Activated CD8-positive, alpha-beta memory T cell treated with anti-CD3 and anti-CD28 coated beads, Interleukin-2, amount 50 U/mL, for 1 hour (primary cell): ENCODE measurements at regions not wholly inside any gene's neighbourhood (a gene's known extent, or its start where the extent isn't known, plus 50 kb on each side); places are given as distances from the start of the nearest gene placed in this dataset.

Experiments
- DNase-seq: peaks from one replicate; pipeline ENCODE4 v3.0.0-alpha.2; 2020; ENCODE audit errors: extremely low read depth

DNA sequence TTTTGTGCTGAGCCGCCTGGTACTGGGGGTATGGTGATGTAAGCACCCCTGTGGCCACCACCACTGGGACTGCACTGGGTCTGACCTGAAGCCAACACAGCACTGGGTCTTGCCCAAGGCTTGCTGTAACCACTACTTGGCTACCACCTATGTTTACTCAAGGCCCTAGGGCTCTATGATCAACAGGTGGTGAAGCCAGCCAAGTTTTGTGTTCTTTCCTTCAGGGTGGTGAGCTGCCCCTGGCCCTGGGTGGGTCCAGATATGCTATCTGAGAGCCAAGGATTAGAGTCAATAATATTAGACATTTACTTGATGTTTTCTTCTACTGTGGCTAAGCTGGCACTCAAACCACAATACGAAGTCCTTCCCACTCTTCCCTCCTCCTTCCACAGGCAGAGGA, 55.1 kb upstream of the PAGE4 start:
- no peak for DNase-seq

DNA sequence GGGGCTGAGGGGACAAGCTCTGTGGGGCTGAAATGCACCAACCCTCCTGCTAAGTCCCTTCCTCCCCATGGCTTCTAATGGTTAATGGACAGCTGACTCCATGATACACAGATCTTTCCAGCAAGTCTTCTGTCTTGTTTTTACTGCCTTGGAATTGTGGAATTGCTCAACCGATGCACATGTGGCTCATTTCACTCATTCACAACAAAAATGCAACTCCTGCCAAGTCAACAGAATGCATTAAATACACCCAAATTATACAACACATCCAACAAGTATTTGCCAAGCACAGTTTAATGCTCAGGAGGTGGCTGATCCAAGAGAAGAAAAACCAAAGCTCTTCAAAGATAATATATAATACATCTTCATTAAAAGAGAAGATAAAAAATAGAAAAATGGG, 61.9 kb upstream of the PAGE4 start:
- DNase-seq = no peak

DNA sequence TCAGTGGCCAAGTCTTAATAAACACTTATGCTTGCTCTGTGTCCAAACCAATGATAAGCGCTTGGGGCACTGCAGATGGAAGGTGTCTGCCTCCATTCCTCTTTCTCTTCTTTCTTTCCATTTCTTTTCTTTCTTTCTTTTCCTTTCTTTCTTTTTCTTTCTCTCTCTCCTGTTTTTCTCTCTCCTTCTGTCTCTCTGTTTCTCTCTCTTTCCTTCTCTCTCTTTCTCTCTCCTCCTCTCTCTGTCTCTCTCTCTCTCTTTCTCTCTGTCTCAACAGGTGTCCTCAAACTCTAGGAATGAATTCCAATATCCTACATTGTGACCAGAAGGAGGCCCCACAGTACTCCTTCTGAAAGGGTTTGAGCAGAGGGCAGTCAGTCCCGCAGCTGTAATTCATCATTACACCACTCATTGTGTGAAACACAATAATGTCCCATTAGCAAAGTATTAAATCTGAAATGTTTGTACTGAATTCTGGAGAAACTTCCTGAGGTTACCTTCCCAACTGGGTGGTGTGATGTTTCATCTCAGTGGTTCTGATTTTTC, 66.5 kb upstream of the PAGE1 start:
- no peak for DNase-seq

DNA sequence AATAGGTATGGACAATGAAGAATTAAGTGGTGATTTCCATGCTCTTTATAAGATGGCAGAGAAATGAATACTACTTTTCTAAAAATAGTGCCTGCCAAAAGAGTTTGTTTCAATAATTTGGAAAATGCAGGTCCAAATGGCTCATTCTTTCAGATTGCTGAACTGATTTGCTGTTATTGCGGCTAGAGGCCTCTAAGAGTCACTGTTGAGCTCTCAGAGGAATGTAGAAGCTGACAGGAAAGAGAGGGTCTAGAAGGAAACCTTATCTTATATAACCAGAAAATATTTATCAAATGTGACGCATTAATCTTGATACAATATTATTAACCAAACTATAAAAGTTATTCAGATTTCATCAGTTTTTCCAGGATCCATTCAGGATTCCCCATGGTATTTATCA, 65.7 kb upstream of the PAGE1 start:
- DNase-seq = no peak

DNA sequence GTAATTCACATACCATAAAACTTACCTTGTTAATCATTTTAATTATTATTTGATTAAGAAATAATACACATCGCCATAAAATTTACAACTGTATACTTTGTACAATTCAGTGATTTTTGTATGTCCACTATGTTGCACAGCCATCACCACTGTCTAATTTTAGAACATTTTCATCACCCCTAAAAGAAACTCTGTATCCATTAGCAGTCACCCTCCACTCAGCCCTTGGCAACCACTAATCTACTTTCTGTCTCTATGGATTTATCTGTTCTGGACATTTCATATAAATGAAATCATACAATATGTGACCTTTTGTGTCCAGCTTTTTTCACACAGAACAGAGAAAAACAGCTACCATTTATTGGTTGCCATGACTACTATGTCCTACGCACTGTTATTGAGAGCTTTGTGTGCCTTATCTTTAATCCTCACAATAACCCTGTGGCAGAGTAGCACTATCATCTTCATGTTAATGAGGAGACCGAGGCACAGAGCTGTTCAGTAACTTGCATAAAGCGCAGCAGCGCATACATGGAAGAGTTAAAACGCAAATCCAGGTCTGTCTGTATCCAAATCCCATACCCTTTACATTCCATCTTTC, 64.6 kb upstream of the PAGE1 start:
- DNase-seq = no peak

DNA sequence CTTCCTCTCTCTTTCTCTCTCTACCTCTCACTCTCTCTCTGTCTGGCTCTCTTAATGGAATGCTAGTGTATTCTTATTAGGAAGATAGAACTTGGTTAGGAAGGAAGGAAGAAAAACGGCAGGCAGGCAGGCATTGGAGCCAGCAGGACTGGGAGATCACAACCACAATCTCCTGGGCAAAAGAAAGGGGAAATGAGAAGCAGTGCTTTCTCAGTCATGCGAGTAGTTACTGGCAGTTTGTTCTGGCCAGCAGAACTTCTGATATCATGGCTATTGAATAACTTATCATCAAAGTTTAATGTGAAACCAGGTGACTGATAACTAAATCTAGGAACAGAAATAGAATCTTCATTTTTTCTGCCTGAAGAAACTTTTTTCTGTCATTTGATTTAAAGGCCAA, 60.9 kb upstream of the PAGE1 start:
- DNase-seq = no peak

DNA sequence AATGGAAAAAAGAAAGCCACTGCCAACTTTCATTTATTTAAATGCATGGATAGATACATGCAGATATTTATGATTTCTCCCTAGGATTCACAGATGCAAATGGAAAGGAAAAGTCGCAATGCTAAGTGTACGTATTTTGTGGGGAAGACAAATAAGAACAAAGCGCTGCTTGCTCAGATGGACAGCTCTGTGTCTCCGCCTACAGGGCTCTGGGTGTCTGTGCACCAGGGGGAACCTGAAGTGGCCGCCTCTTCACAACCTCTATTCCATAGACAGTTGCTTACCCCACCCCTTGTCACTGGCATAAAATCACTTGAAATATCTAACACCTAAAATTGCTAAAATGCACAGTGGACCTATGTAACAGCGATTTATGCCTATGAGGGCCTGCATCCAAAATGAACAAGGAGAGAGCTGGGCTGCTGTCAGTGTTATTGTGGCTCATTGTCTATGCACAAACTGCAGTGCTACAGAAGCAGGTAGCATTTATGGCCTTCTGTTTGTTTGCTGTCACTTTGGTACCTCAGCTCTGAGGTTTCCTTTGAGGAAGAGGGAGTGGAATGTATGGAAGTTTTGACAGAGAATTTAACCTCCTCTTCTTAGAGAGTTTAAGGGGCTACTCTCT, 58.6 kb upstream of the PAGE1 start:
- peak; percentile 5 for DNase-seq

DNA sequence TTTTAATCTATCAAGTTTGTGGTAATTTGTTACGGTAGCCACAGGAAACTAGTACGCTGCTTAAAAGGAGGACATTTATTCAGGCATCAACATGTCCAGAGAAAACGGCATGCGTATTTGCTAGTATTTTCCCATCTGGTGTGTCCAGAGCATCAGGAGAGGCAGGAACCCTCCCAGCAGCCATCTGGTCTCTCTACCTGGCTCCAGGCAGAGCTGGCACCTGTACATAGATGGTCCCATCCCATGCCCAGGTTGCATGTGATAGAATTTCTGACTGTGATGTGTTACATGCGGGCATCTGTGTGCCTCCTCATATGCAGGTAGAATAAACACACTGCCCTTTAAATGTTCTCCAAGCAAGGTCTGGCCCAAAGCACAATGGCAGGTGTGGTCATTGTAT, 57.9 kb upstream of the PAGE1 start:
- DNase-seq = no peak

DNA sequence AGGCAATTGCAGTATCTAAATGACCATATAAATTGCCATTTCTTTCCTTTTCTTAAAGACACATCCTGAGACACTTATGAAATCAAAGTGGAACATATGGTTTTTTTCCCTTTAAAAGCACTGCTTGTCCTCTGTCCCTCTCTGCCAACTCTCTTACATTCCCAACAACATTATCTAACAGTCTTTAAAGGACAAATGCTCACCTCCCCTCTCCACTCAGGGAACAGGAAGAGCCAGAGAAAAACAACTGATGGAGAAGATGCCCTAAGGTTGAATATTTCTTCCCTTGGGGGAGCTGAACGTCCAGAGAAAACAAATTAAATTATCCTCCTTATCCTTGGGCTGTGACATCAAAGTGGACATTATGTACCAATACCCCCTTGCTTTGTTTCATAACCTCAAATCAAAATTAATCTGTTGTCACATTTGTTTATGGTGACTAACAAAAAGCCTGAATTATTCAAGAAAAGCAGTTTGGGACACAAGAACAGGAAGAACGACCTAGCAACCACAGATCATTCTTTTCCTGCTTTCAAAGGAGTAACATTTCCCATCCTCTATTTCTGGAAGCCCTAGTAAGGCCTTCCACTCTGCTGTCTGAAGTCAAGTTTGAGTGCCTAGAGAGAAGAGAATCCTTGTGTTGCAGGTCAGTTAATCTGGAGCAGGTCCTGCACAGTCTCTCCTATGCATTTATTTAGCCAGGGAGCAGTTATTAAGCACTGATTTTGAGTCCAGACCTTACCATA, 52.6 kb upstream of the PAGE1 start:
- no peak for DNase-seq

DNA sequence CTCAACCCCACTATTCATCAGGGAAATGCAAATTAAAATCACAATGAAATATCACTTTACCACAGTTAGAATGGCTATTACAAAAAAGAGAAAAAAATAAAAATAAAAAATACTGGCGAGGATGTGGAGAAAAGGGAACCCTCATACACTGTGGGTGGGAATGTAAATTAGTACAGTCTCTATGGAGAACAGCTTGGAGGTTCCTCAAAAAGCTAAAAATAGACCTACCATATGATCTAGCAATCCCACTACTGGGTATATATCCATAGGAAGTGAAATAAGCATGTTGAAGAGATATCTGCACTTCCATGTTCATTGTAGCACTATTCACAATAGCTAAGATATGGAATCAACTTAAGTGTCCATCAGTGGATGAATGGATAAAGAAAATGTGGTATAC, 50.5 kb upstream of the PAGE1 start:
- DNase-seq = no peak
